C4-2B (cell line): ENCODE measurements at regions not wholly inside any gene's neighbourhood (a gene's known extent, or its start where the extent isn't known, plus 50 kb on each side); places are given as distances from the start of the nearest gene placed in this dataset.

Experiments
- ZFX ChIP-seq: fragments of 450-650 bp; IDR thresholded peaks from 2 replicates; pipeline ENCODE4 v1.6.1; 2017
- TF ChIP-seq, protein P1 (sequence below): fragments of 450-650 bp; conservative IDR thresholded peaks from 2 replicates; pipeline ENCODE4 v1.5.1; 2017; ENCODE audit warnings: mild to moderate bottlenecking

DNA sequence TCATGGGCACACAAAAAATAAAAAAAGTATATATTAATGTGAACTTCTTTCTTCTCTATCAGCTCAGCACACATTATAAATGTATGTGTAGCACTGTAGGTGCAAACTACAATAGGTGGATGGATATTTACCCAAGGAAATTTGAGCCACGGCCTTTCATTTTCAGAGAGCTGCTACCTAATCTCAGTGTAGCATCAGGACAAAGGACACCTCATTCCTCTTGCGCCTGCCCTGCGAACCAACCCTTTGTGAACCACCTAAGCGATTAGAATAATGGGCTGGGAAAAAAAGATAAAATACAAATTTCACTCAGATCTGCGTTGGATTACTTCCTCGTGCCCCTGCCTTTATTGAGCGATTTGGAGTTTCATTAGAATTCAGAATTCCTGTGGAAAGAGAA lies 263.2 kb downstream of the NR2F2 start:
- TF ChIP-seq, protein P1, sequence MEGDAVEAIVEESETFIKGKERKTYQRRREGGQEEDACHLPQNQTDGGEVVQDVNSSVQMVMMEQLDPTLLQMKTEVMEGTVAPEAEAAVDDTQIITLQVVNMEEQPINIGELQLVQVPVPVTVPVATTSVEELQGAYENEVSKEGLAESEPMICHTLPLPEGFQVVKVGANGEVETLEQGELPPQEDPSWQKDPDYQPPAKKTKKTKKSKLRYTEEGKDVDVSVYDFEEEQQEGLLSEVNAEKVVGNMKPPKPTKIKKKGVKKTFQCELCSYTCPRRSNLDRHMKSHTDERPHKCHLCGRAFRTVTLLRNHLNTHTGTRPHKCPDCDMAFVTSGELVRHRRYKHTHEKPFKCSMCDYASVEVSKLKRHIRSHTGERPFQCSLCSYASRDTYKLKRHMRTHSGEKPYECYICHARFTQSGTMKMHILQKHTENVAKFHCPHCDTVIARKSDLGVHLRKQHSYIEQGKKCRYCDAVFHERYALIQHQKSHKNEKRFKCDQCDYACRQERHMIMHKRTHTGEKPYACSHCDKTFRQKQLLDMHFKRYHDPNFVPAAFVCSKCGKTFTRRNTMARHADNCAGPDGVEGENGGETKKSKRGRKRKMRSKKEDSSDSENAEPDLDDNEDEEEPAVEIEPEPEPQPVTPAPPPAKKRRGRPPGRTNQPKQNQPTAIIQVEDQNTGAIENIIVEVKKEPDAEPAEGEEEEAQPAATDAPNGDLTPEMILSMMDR = no peak
- TF ChIP-seq ZFX = no peak
